ENCODE measurements at regions not wholly inside any gene's neighbourhood (a gene's known extent, or its start where the extent isn't known, plus 50 kb on each side); places are given as distances from the start of the nearest gene placed in this dataset.

DNA sequence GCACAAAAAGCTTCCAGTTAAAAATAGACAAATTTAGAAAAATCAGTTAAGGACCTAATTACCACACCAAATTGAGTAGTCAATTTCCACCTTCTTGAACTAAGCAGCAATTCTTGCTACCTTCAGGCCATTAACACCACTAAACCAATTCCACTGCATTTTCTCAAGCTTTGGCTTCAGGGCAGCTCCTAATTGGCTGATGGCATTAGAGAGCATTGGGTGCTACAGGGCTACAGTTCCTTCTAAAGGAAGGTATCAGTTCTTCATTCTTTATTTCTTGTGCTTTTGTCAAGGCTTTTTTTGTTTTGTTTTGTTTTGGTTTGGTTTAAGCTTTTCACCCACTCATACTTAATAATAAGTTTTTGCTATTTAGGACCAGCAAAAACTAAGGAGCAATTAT is 90.2 kb upstream of the FAM241A start:
- TF ChIP-seq, protein P1, sequence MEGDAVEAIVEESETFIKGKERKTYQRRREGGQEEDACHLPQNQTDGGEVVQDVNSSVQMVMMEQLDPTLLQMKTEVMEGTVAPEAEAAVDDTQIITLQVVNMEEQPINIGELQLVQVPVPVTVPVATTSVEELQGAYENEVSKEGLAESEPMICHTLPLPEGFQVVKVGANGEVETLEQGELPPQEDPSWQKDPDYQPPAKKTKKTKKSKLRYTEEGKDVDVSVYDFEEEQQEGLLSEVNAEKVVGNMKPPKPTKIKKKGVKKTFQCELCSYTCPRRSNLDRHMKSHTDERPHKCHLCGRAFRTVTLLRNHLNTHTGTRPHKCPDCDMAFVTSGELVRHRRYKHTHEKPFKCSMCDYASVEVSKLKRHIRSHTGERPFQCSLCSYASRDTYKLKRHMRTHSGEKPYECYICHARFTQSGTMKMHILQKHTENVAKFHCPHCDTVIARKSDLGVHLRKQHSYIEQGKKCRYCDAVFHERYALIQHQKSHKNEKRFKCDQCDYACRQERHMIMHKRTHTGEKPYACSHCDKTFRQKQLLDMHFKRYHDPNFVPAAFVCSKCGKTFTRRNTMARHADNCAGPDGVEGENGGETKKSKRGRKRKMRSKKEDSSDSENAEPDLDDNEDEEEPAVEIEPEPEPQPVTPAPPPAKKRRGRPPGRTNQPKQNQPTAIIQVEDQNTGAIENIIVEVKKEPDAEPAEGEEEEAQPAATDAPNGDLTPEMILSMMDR (IDR thresholded peaks at IDR 0.05; ENCODE audit: low read depth, low read length), result no peak
- H3K4me3 ChIP-seq (ENCODE audit: low read depth, low read length), result no peak overlapping the region

DNA sequence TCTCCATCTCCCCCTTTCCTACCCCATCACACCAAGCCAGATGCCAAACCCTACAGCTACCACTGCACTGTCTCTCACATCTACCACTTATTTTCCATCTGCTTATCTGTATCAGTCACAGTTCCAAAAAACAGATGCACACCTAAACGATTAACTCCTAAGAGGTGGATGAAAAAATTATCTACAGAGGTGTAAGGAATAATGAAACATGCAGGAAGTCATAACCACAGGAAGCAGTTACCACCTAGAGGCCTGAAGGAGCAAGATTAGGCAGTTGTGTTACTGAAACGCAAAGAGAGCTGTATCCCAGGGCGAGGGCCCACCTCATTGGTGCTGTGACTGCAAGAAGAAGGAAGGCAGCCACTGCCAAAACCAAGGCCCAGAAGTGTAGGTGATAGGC is 87.8 kb upstream of the FAM241A start:
- TF ChIP-seq, protein P1 (IDR thresholded peaks at IDR 0.05; ENCODE audit: low read depth, low read length), result no peak
- H3K4me3 ChIP-seq (ENCODE audit: low read depth, low read length), result no peak overlapping the region

DNA sequence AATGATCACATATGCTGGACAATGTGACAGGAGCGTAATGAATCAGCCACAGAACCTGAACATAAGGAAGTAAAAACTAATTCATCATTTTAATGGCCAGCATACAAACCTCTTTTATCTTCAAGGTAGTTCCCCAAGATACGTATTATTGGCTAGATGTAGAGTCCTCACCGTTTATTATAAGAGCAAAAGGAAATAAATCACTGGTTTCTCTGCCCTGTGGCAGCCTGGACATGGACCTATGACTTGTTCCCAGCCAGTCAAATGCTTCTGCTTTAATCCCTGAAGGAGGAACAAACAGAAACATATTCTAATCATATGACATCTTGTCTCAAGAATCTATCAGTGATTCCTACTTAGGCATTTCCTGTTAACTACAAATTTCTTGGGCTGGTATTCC is 86.8 kb upstream of the FAM241A start:
- no peak overlapping the region for H3K4me3 ChIP-seq (ENCODE audit: low read depth, low read length)
- TF ChIP-seq, protein P1 (IDR thresholded peaks at IDR 0.05; ENCODE audit: low read depth, low read length), result no peak

DNA sequence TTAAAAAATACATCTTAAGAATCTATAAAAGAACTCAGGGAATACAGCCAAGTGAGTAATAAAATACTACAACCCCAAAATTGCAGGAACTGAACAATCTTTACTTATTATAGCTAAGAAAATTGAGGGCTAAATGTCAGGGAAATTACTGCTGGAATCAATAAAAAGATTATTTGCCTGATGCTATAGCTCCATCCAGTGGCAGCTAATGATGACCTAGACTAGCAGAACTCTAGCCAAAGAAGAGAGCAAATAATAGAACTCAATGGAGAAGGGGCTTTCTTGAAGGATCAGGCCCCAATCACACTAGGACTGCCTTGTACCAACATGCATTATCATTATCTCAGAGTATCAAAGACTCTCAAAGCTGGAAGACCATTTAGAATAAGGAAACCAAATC is 85.0 kb upstream of the FAM241A start:
- TF ChIP-seq, protein P1 (IDR thresholded peaks at IDR 0.05; ENCODE audit: low read depth, low read length), result peak; percentile 32; the same call in 1 of the 2 replicates
- H3K4me3 ChIP-seq (ENCODE audit: low read depth, low read length), result no peak overlapping the region

DNA sequence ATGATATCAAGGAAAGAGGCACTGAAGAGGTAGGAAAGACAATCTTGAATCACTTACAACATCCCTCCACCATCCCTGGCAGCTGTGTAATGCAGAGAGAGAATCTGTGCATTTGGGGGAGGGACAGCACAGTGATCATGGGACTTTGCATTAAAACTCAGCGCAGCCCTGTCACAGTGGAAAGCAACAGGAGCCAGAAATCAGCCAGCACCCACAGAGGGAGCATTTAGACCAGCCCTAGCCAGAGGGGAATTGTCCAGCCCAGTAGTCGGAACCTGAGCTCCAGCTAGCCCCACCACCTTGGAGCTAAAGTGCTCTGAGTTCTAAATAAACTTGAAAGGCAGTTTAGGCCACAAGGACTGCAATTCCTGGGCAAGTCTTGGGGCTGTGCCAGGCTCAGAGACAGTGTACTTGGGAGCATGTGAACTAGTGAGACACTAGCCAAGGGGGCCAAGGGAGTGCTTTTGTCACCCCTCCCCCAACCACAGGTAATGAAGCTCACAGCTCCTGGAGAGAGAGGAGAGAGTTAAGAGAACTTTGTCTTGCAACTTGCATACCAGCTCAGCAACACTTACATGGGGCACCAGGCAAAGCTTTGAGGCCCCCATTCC is 83.9 kb upstream of the FAM241A start:
- TF ChIP-seq, protein P1 (IDR thresholded peaks at IDR 0.05; ENCODE audit: low read depth, low read length), result no peak
- no peak overlapping the region for H3K4me3 ChIP-seq (ENCODE audit: low read depth, low read length)

DNA sequence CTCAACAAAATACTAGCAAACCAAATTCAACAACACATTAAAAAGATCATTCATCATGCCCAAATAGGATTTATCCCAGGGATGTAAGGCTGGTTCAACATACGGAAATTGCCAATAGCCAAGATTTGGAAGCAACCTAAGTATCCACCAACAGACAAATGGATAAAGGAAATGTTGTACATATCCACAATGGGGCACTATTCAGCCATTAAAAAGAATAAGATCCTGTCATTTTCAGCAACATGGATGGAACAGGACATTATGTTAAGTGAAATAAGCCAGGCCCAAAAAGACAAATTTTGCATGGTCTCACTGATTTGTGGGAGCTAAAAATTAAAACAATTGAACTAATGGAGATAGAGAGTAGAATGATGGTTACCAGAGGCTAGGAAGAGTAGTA is 82.0 kb upstream of the FAM241A start:
- H3K4me3 ChIP-seq (ENCODE audit: low read depth, low read length), result no peak overlapping the region
- TF ChIP-seq, protein P1 (IDR thresholded peaks at IDR 0.05; ENCODE audit: low read depth, low read length), result no peak

DNA sequence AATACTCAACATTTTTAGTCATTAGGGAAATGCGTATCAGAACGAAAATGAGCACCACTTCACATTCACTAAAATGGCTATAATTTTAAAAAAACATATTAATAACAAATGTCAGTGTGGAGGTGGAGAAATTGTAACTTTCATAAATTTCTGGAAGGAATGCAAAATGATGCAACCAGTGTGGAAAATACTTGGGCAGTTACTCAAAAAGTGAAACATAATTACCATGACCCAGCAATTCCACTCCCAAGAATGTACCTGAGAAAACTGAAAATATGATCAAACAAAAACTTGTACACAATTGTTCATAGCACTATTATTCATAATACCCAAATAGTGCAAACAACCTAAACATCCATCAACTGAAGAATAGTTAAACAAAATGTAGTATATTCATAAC is 76.1 kb upstream of the FAM241A start:
- H3K4me3 ChIP-seq (ENCODE audit: low read depth, low read length), result no peak overlapping the region
- TF ChIP-seq, protein P1 (IDR thresholded peaks at IDR 0.05; ENCODE audit: low read depth, low read length), result no peak
